Prostate gland (tissue), 2 donors: ENCODE measurements at regions not wholly inside any gene's neighbourhood (a gene's known extent, or its start where the extent isn't known, plus 50 kb on each side); places are given as distances from the start of the nearest gene placed in this dataset.

Experiments used
- CTCF ChIP-seq, 4 experiments: fragments of 200-600 bp in 2 of 4; fragments of 450-650 bp in 2 of 4; sonication (generic) in 2 of 4; IDR thresholded peaks; 1 replicate in 3 of 4; 2 replicates in 1 of 4; pipeline ENCODE4 v1.5.1; 2016 to 2019; ENCODE audit warnings: antibody characterized with exemption in 4 of 4, mild to moderate bottlenecking in 2 of 4, moderate library complexity in 2 of 4
- POLR2A ChIP-seq: fragments of 450-650 bp; IDR thresholded peaks from one replicate; pipeline ENCODE4 v1.6.1; 2016; ENCODE audit warnings: antibody characterized with exemption, mild to moderate bottlenecking
- POLR2AphosphoS5 ChIP-seq: sonication (generic); formaldehyde crosslinking; IDR thresholded peaks from one replicate; pipeline ENCODE4 v1.6.1; 2017; ENCODE audit warnings: antibody characterized with exemption

DNA sequence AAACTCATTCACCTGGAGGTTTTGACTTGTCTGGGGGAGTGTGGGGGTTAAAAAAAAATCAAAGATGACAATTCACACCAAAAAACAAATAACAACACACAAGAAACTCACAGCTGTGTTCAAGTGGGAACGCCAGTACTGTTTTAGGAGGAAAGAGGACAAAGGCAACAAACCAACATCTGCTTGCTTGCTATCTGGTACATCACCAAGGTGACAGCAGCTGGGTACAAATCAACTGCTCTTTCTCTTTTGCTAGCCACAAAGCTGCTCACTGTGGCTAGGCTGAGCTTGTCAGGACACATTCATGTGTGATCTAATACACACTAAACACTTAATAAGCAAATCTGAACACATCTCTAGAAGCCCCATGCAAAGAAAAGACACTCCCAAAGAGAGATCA lies 128.0 kb upstream of the RAP1B start:
- TF ChIP-seq POLR2A = no peak
- no peak for TF ChIP-seq CTCF (IDR thresholded peaks at IDR 0.05)
- TF ChIP-seq POLR2AphosphoS5 = no peak
